Esophagus muscularis mucosa (tissue), 4 donors: ENCODE measurements at regions not wholly inside any gene's neighbourhood (a gene's known extent, or its start where the extent isn't known, plus 50 kb on each side); places are given as distances from the start of the nearest gene placed in this dataset.

Experiments
- EP300 ChIP-seq: sonication (generic); formaldehyde crosslinking; IDR thresholded peaks from one replicate; pipeline ENCODE4 v1.6.1; 2017; ENCODE audit warnings: antibody characterized with exemption
- POLR2A ChIP-seq: fragments of 450-650 bp; IDR thresholded peaks from one replicate; pipeline ENCODE4 v1.6.1; 2017; ENCODE audit warnings: antibody characterized with exemption, moderate library complexity, mild to moderate bottlenecking, low read depth
- POLR2AphosphoS5 ChIP-seq, 2 donors: sonication (generic); formaldehyde crosslinking; IDR thresholded peaks; one replicate each; pipeline ENCODE4 v1.6.1; 2017; ENCODE audit warnings: antibody characterized with exemption in 2 of 2
- TF ChIP-seq, protein P1 (sequence below), 3 experiments: fragments of 200-600 bp in 2 of 3; fragments of 450-650 bp in 1 of 3; sonication (generic) in 2 of 3; IDR thresholded peaks; one replicate each; pipeline ENCODE4 v1.5.1; 2017 to 2019; ENCODE audit warnings: antibody characterized with exemption in 3 of 3, mild to moderate bottlenecking in 2 of 3, moderate library complexity in 1 of 3

DNA sequence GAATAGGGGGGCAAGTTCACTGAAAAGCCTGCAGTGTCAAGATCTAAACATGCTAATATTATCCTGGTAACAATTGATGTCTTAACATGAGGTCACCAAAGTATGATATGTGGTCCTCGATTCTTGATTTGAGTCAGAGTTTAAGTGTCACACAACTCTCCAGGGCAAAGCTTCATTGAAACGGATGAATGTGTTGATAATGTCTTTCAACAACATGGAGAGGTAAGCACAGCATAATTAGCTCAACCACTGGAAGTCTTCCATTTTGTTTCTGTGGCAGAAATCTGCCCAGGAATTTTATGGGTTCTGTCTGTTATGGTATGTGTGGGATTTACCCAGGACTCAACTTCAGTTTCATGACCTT, 591.5 kb downstream of the ZNF385D start:
- no peak for TF ChIP-seq POLR2A
- TF ChIP-seq, protein P1, sequence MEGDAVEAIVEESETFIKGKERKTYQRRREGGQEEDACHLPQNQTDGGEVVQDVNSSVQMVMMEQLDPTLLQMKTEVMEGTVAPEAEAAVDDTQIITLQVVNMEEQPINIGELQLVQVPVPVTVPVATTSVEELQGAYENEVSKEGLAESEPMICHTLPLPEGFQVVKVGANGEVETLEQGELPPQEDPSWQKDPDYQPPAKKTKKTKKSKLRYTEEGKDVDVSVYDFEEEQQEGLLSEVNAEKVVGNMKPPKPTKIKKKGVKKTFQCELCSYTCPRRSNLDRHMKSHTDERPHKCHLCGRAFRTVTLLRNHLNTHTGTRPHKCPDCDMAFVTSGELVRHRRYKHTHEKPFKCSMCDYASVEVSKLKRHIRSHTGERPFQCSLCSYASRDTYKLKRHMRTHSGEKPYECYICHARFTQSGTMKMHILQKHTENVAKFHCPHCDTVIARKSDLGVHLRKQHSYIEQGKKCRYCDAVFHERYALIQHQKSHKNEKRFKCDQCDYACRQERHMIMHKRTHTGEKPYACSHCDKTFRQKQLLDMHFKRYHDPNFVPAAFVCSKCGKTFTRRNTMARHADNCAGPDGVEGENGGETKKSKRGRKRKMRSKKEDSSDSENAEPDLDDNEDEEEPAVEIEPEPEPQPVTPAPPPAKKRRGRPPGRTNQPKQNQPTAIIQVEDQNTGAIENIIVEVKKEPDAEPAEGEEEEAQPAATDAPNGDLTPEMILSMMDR (IDR thresholded peaks at IDR 0.05), result no peak
- no peak for TF ChIP-seq EP300
- TF ChIP-seq POLR2AphosphoS5 (IDR thresholded peaks at IDR 0.05), result no peak
